OCI-LY7 (cell line): ENCODE measurements at regions not wholly inside any gene's neighbourhood (a gene's known extent, or its start where the extent isn't known, plus 50 kb on each side); places are given as distances from the start of the nearest gene placed in this dataset.
A peak's percentile ranks its signal among the peaks of the same experiment; 100 is the strongest.

Source experiments
- BruUV-seq: library from RNA; stranded (reverse); fragments of 400-500 nt; replicated peaks from 2 replicates; lab custom pipeline; 2021; lab: Mats Ljungman, UMichigan
- CTCF ChIA-PET: fragments of 300-600 bp; sonication (Branson Sonifier 250); formaldehyde crosslinking; loops from one replicate; lab custom pipeline; 2022; ENCODE audit warnings: antibody characterized with exemption; ENCODE audit not compliant: unreplicated experiment; lab: Charles Lee
- POLR2A ChIA-PET: fragments of 300-600 bp; sonication (Branson Sonifier 250); formaldehyde crosslinking; loops from one replicate; lab custom pipeline; 2022; ENCODE audit warnings: antibody characterized with exemption; lab: Charles Lee
- DNase-seq: peaks from one replicate; pipeline ENCODE4 v3.0.0-alpha.2; 2015; ENCODE audit warnings: low spot score
- H2AFZ ChIP-seq: fragments of 200-600 bp; sonication (generic), shearing (Covaris generic); 2 replicates; pipeline ENCODE4 v1.6.1; 2014; ENCODE audit warnings: mild to moderate bottlenecking, antibody characterized with exemption, low read length, moderate library complexity
- H3K27ac ChIP-seq: fragments of 200-600 bp; sonication (generic); 2 replicates; pipeline ENCODE4 v1.5.1; 2014; ENCODE audit warnings: mixed run types, low read depth, mild to moderate bottlenecking, moderate library complexity, low read length, inconsistent platforms; ENCODE audit not compliant: poor library complexity, severe bottlenecking
- H3K36me3 ChIP-seq: fragments of 200-600 bp; sonication (generic); 2 replicates; pipeline ENCODE4 v1.6.1; 2014; ENCODE audit warnings: mild to moderate bottlenecking, antibody characterized with exemption, low read length, moderate library complexity, mixed read lengths; ENCODE audit not compliant: insufficient read depth
- H3K4me1 ChIP-seq: fragments of 200-600 bp; sonication (generic); 2 replicates; pipeline ENCODE4 v1.5.1; 2014; ENCODE audit warnings: mild to moderate bottlenecking, low read length; ENCODE audit not compliant: insufficient read depth, poor library complexity, severe bottlenecking
- H3K4me2 ChIP-seq: fragments of 200-600 bp; sonication (generic); 2 replicates; pipeline ENCODE4 v1.6.1; 2014; ENCODE audit warnings: mild to moderate bottlenecking, low read length
- H3K4me3 ChIP-seq: fragments of 200-600 bp; sonication (generic); 2 replicates; pipeline ENCODE4 v1.5.1; 2014; ENCODE audit warnings: mild to moderate bottlenecking, low read depth, low read length; ENCODE audit not compliant: poor library complexity, severe bottlenecking
- H3K79me2 ChIP-seq: fragments of 200-600 bp; sonication (generic); 2 replicates; pipeline ENCODE4 v1.6.1; 2016; ENCODE audit warnings: low read depth, mild to moderate bottlenecking, low read length, moderate library complexity, mixed read lengths; ENCODE audit not compliant: insufficient read depth
- H3K9me2 ChIP-seq: fragments of 200-600 bp; sonication (generic); 2 replicates; pipeline ENCODE4 v1.6.1; 2016; ENCODE audit warnings: mild to moderate bottlenecking, low read length, mixed read lengths; ENCODE audit not compliant: insufficient read depth
- H3K9me3 ChIP-seq: fragments of 200-600 bp; sonication (generic); 2 replicates; pipeline ENCODE4 v1.6.1; 2014; ENCODE audit warnings: mild to moderate bottlenecking, mixed run types, low read length, mixed read lengths
- H4K20me1 ChIP-seq: fragments of 200-600 bp; sonication (generic); 2 replicates; pipeline ENCODE4 v1.6.1; 2014; ENCODE audit warnings: mild to moderate bottlenecking, antibody characterized with exemption, low read length, moderate library complexity, mixed read lengths; ENCODE audit not compliant: insufficient read depth
- CTCF ChIP-seq: fragments of 200-600 bp; sonication (generic); conservative IDR thresholded peaks from 2 replicates; pipeline ENCODE4 v1.5.1; 2014; ENCODE audit warnings: mild to moderate bottlenecking, antibody characterized with exemption, low read length, moderate library complexity, mixed read lengths
- EZH2phosphoT487 ChIP-seq: fragments of 200-600 bp; sonication (generic); IDR thresholded peaks from 2 replicates; pipeline ENCODE4 v1.6.1; 2018; ENCODE audit warnings: low read depth, borderline replicate concordance, mild to moderate bottlenecking, mixed run types, antibody characterized with exemption, low read length, moderate library complexity, mixed read lengths
- intact Hi-C: fragments of 100-400 bp; cut with micrococcal nuclease; formaldehyde crosslinking; loops from one replicate; pipeline ENCODE4 v1.10.0; 2022; ENCODE audit not compliant: unreplicated experiment

GRCh38 chr7:24381894-24382505, 98.0 kb downstream of the NPY start:
- no TSS peak for BruUV-seq
- Histone ChIP-seq H3K79me2 (no peaks in the 10 kb centered on the region), H3K4me2 (peak overlapping the region; percentile 32; the same call in 1 of the 2 replicates), H2AFZ (peak overlapping the region; percentile 96), H3K36me3 (no peaks in the 10 kb centered on the region), H3K4me1 (peaks cover 12% of the 10 kb centered on the region), H3K27ac (no peak overlapping the region), H4K20me1 (no peaks in the 10 kb centered on the region), H3K9me2 (no peaks in the 10 kb centered on the region), H3K4me3 (no peak overlapping the region), H3K9me3 (no peaks in the 10 kb centered on the region)
- ChIA-PET CTCF (interaction anchor here (1.4 to 2.2 kb wide), 2 partner anchors 64 to 92 kb away, joined by 8 read pairs; no protein-coding TSS in a partner anchor), POLR2A (interaction anchor here (0.7 to 1.3 kb wide), 3 partner anchors 23 to 78 kb away, joined by 3 to 4 read pairs (median 3); no protein-coding TSS in a partner anchor)
- TF ChIP-seq EZH2phosphoT487: no peak
- TF ChIP-seq CTCF: peak; percentile 93
- DNase-seq: peak; percentile 79
- intact Hi-C loops: loop anchor here (1.0 to 5.0 kb wide), 5 partner anchors 64 to 810 kb away; no protein-coding TSS in a partner anchor

DNA sequence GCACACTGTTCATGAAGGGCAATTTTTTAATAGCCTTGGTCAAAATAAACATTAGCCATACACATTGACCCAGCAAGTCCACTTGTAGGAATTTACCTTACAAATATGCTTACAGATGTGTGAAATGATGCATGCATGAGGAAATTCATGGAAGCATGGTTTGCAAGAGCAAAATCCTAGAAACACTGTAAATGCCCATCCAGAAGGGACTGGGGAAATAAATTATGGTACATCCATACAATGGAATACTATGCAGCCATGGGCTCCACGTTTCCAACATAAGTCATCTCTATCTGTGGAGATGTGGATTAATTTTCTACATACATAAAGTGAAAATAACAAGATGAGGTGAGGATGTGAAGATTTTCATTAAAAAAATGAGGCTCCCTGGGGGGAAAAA, 99.1 kb downstream of the NPY start:
- H3K79me2 ChIP-seq: no peaks in the 10 kb centered on the region
- H3K4me2 ChIP-seq: no peak overlapping the region
- H3K27ac ChIP-seq: no peak overlapping the region
- no peaks in the 10 kb centered on the region for H3K9me3 ChIP-seq
- DNase-seq: no peak
- ChIA-PET CTCF (no interaction called here), POLR2A (no interaction called here)
- no peak overlapping the region for H3K4me3 ChIP-seq
- no peaks in the 10 kb centered on the region for H3K9me2 ChIP-seq
- TF ChIP-seq CTCF (no peak), EZH2phosphoT487 (no peak)
- no TSS peak for BruUV-seq
- no peaks in the 10 kb centered on the region for H3K36me3 ChIP-seq
- H3K4me1 ChIP-seq: peaks cover 7% of the 10 kb centered on the region
- peak overlapping the region; percentile 96; the same call in 1 of the 2 replicates for H2AFZ ChIP-seq
- no peaks in the 10 kb centered on the region for H4K20me1 ChIP-seq
- intact Hi-C loops: loop anchor here (5.0 kb wide), 3 partner anchors 204 to 811 kb away; no protein-coding TSS in a partner anchor

- Histone ChIP-seq H4K20me1 (no peaks in the 10 kb centered on the region), H2AFZ (no peak overlapping the region), H3K9me3 (no peaks in the 10 kb centered on the region), H3K36me3 (no peaks in the 10 kb centered on the region), H3K4me3 (no peak overlapping the region), H3K4me2 (no peak overlapping the region), H3K9me2 (no peaks in the 10 kb centered on the region), H3K4me1 (peaks cover 7% of the 10 kb centered on the region), H3K27ac (no peak overlapping the region), H3K79me2 (no peaks in the 10 kb centered on the region)
- intact Hi-C loops: loop anchor here (5.0 kb wide), 3 partner anchors 203 to 812 kb away; no protein-coding TSS in a partner anchor
- POLR2A ChIA-PET: no interaction called here
- no TSS peak for BruUV-seq
- CTCF ChIA-PET: no interaction called here
- no peak for TF ChIP-seq CTCF
- no peak for DNase-seq
Observed at GRCh38 chr7:24384362-24385030, 100.5 kb downstream of the NPY start.
